ENCODE measurements at regions not wholly inside any gene's neighbourhood (a gene's known extent, or its start where the extent isn't known, plus 50 kb on each side); places are given as distances from the start of the nearest gene placed in this dataset.
"Not testable (repeated sequence)": the region's sequence is repeated elsewhere in the genome, so short reads cannot be mapped to it uniquely, and the experiment has no call there.

- WGBS, 2 donors = 70 to 80% methylated on average over 3 of the region's 3 CpGs
- no peak for DNase-seq
- intact Hi-C loops (cut with DNase I) = no loop called here
- TF ChIP-seq CTCF (IDR thresholded peaks at IDR 0.05) (no peak), POLR2A (IDR thresholded peaks at IDR 0.05) (no peak)
- no peak overlapping the region for H3K27ac ChIP-seq
- H3K36me3 ChIP-seq = no peaks in the 10 kb centered on the region
- no peak overlapping the region for H3K4me3 ChIP-seq
- no peaks in the 10 kb centered on the region for H3K9me3 ChIP-seq
- peaks cover 0 to 6% (median 0%) of the 10 kb centered on the region in 4 donors for H3K27me3 ChIP-seq
- no peaks in the 10 kb centered on the region for H3K4me1 ChIP-seq
These were observed 143.8 kb downstream of the ZNF22 start for GRCh38 chr10:45144326-45145070.

- H3K36me3 ChIP-seq; H3K4me3 ChIP-seq; intact Hi-C loops (cut with DNase I); H3K9me3 ChIP-seq; H3K27ac ChIP-seq; H3K4me1 ChIP-seq; H3K27me3 ChIP-seq; DNase-seq: not testable (repeated sequence)
- 47 to 48% methylated on average over 1 of the region's 1 CpG for WGBS, 2 donors
These were observed 144.4 kb downstream of the ZNF22 start for GRCh38 chr10:45145143-45145542.

- no peak for DNase-seq
- Histone ChIP-seq H3K36me3 (no peaks in the 10 kb centered on the region), H3K4me1 (no peaks in the 10 kb centered on the region), H3K4me3 (no peak overlapping the region), H3K9me3 (no peaks in the 10 kb centered on the region), H3K27ac (no peak overlapping the region), H3K27me3 (peaks cover 0 to 6% (median 0%) of the 10 kb centered on the region in 4 donors)
- no peak for TF ChIP-seq POLR2A (IDR thresholded peaks at IDR 0.05)
- no peak for TF ChIP-seq CTCF (IDR thresholded peaks at IDR 0.05)
- intact Hi-C loops (cut with DNase I) = no loop called here
- 40 to 62% methylated on average over 3 of the region's 3 CpGs for WGBS, 2 donors
These were observed 146.3 kb downstream of the ZNF22 start for GRCh38 chr10:45147000-45147399.

- Histone ChIP-seq H3K36me3 (no peaks in the 10 kb centered on the region), H3K27ac (no peak overlapping the region), H3K9me3 (no peaks in the 10 kb centered on the region), H3K27me3 (no peaks in the 10 kb centered on the region), H3K4me1 (no peaks in the 10 kb centered on the region), H3K4me3 (no peak overlapping the region)
- WGBS, 2 donors = 71 to 85% methylated on average over 6 to 7 of the region's 9 CpGs
- intact Hi-C loops (cut with DNase I) = no loop called here
- TF ChIP-seq CTCF (IDR thresholded peaks at IDR 0.05) = no peak
- TF ChIP-seq POLR2A (IDR thresholded peaks at IDR 0.05) = no peak
- DNase-seq = no peak
These were observed 150.3 kb downstream of the ZNF22 start for GRCh38 chr10:45150997-45151396.

- DNase-seq = no peak
- H3K4me3 ChIP-seq = no peak overlapping the region
- 91 to 93% methylated on average over 10 to 11 of the region's 18 CpGs for WGBS, 2 donors
These were observed 150.9 kb downstream of the ZNF22 start for GRCh38 chr10:45151467-45152214.

More at GRCh38 chr10:45151467-45152214, 150.9 kb downstream of the ZNF22 start:
- Histone ChIP-seq H3K4me1 (no peaks in the 10 kb centered on the region), H3K27me3 (no peaks in the 10 kb centered on the region), H3K9me3 (no peaks in the 10 kb centered on the region), H3K27ac (no peak overlapping the region), H3K36me3 (no peaks in the 10 kb centered on the region)
- intact Hi-C loops (cut with DNase I) = no loop called here
- TF ChIP-seq CTCF (IDR thresholded peaks at IDR 0.05) (no peak), POLR2A (IDR thresholded peaks at IDR 0.05) (no peak)

Data from esophagus squamous epithelium (tissue), 5 donors.